ENCODE measurements at regions not wholly inside any gene's neighbourhood (a gene's known extent, or its start where the extent isn't known, plus 50 kb on each side); places are given as distances from the start of the nearest gene placed in this dataset.

DNA sequence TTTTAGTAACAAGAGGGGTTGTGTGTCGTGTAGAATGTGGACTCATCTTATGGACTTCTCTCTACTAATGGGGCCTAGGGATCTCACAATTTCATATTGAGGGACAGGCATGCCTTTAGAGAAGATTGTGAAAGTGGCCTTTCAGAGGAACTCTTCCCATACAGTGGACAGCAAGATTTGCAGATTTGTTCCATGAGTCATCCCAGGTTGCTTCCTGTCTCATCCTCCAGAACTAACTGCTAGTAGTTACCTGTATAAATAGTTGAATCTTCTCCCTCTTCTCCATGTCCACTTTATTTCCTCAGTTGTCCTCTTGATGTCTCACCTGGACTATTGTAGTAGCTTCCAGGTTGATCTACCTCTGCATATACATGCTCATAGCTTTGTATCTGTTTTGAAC is 997.5 kb upstream of the CTNND2 start:
- WGBS, 2 donors, result 78 to 88% methylated on average over 1 of the region's 1 CpG

DNA sequence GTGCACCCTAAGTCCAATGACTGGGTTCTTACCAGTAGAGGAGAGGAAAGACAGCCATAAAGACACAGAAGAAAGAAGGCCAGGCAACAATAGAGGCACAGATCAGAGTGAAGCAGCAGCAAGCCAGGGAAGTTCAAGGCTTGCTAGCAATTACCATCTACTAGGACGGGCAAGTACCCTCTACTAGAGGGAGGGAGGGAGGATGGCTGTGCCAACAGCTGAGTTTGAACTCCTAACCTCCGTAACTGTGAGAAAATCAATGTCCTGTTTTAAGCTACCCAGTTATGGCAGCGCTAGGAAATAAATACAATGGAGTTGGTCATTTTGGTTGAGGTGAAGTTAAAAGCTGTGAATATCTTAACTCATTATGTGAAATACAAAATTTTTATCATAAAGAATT is 991.8 kb upstream of the CTNND2 start:
- DNase-seq, result no peak

More for the DNA sequence above, 997.5 kb upstream of the CTNND2 start:
- no peak for DNase-seq
- TF ChIP-seq POLR2AphosphoS5 (IDR thresholded peaks at IDR 0.05) (no peak), POLR2A (IDR thresholded peaks at IDR 0.05) (no peak), EP300 (IDR thresholded peaks at IDR 0.05) (no peak)
- TF ChIP-seq, protein P1, sequence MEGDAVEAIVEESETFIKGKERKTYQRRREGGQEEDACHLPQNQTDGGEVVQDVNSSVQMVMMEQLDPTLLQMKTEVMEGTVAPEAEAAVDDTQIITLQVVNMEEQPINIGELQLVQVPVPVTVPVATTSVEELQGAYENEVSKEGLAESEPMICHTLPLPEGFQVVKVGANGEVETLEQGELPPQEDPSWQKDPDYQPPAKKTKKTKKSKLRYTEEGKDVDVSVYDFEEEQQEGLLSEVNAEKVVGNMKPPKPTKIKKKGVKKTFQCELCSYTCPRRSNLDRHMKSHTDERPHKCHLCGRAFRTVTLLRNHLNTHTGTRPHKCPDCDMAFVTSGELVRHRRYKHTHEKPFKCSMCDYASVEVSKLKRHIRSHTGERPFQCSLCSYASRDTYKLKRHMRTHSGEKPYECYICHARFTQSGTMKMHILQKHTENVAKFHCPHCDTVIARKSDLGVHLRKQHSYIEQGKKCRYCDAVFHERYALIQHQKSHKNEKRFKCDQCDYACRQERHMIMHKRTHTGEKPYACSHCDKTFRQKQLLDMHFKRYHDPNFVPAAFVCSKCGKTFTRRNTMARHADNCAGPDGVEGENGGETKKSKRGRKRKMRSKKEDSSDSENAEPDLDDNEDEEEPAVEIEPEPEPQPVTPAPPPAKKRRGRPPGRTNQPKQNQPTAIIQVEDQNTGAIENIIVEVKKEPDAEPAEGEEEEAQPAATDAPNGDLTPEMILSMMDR (IDR thresholded peaks at IDR 0.05), result no peak
- no peak overlapping the region for H3K27ac ChIP-seq
- H3K4me3 ChIP-seq, result no peak overlapping the region
- no peaks in the 10 kb centered on the region for H3K27me3 ChIP-seq
- no peaks in the 10 kb centered on the region for H3K4me1 ChIP-seq
- no peaks in the 10 kb centered on the region for H3K36me3 ChIP-seq
- no peaks in the 10 kb centered on the region for H3K9me3 ChIP-seq
- intact Hi-C loops (cut with DNase I), result no loop called here

DNA sequence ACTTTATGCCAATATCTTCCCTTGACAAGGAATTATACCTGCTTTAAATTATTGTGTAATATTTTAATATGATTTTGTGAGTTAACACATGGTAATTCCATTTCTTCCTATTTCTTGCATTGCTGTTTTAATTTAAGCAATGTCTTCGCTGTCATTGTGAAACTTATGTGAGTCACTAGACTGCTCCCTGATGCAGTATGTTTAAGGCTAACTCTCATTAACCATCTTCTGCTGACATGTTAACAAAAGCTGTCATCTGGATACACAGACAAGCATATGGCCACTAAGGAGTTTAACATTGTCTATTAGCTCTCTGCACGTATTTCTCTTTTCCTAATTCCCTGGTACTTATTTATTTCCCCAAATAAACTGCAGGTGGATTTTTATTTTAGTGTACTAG is 980.8 kb upstream of the CTNND2 start:
- TF ChIP-seq EP300 (IDR thresholded peaks at IDR 0.05), result no peak
- H3K27me3 ChIP-seq, result no peaks in the 10 kb centered on the region
- peaks cover 0 to 4% (median 0%) of the 10 kb centered on the region in 4 donors for H3K9me3 ChIP-seq
- no peak overlapping the region for H3K4me3 ChIP-seq
- DNase-seq, result no peak
- WGBS, 2 donors, result 76 to 79% methylated on average over 2 of the region's 2 CpGs
- H3K36me3 ChIP-seq, result no peaks in the 10 kb centered on the region
- no peak overlapping the region for H3K27ac ChIP-seq
- H3K4me1 ChIP-seq, result no peaks in the 10 kb centered on the region
- intact Hi-C loops (cut with DNase I), result no loop called here

More for the DNA sequence above, 991.8 kb upstream of the CTNND2 start:
- 78 to 86% methylated on average over 3 of the region's 3 CpGs for WGBS, 2 donors
- TF ChIP-seq POLR2AphosphoS5 (IDR thresholded peaks at IDR 0.05) (no peak), POLR2A (IDR thresholded peaks at IDR 0.05) (no peak)
- Histone ChIP-seq H3K9me3 (no peaks in the 10 kb centered on the region), H3K27ac (no peak overlapping the region), H3K36me3 (no peaks in the 10 kb centered on the region), H3K4me3 (no peak overlapping the region), H3K4me1 (no peaks in the 10 kb centered on the region), H3K27me3 (no peaks in the 10 kb centered on the region)
- intact Hi-C loops (cut with DNase I), result no loop called here

DNA sequence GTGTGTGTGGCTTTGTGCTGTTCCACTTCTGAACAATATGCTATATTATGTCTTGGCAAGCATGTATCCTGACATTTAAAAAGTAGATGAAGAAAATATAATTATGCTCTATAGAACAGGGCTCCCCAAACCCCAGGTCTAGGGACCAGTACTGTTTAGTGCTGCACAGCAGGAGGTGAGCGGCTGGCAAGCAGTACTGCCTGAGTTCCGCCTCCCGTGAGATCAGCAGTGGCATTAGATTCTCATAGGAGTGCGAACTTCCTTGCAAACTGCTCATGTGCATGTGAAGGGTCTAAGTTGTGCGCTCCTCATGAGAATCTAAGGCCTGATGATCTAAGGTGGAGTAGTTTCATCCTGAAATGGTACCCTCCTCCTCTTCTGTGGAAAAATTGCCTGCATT is 979.1 kb upstream of the CTNND2 start:
- TF ChIP-seq EP300 (IDR thresholded peaks at IDR 0.05), result no peak
- TF ChIP-seq POLR2AphosphoS5 (IDR thresholded peaks at IDR 0.05), result no peak
- TF ChIP-seq, protein P1 (IDR thresholded peaks at IDR 0.05), result no peak
- no peak for TF ChIP-seq POLR2A (IDR thresholded peaks at IDR 0.05)
- H3K27me3 ChIP-seq, result no peaks in the 10 kb centered on the region
- no peak overlapping the region for H3K4me3 ChIP-seq
- peaks cover 0 to 4% (median 0%) of the 10 kb centered on the region in 4 donors for H3K9me3 ChIP-seq
- H3K36me3 ChIP-seq, result no peaks in the 10 kb centered on the region
- DNase-seq, result no peak
- intact Hi-C loops (cut with DNase I), result no loop called here
- no peaks in the 10 kb centered on the region for H3K4me1 ChIP-seq
- H3K27ac ChIP-seq, result no peak overlapping the region
- WGBS, 2 donors, result 82 to 89% methylated on average over 5 of the region's 5 CpGs

DNA sequence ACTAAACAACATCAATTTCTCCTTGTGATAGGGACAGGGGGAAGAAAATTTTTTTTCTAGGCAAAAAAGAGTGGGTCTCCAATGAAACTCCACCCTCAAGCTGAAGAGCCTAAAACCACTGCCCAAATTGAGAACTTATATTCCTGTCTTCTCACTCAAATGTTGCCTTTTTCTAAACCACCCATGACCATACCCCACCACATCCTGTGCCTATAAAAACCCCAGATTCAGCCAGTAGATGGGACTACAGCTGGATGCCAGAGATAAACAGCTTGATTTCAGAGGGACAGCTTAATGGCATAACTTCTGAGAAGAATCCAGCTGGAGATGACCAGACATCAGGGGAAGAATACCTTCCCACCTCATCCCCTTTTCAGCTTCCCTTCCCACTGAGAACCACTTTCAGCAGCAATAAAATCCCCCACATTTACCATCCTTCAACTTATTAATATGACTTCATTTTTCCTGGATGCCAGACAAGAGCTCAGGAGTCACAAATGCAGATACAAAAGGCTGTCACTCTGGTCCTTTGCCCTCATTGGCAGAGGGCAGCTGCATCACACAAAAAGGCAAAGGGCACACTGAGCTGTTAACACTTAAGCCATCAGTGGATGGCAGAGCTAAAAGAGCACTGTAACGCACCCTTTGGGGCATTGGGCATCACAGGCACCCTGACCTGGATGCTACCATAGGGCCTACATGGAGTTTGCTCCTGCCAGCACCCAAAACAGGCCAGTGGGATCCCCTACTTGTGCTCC is 972.5 kb upstream of the CTNND2 start:
- Histone ChIP-seq H3K36me3 (no peaks in the 10 kb centered on the region), H3K9me3 (peaks cover 0 to 3% (median 0%) of the 10 kb centered on the region in 4 donors), H3K4me1 (no peaks in the 10 kb centered on the region), H3K27ac (no peak overlapping the region), H3K27me3 (no peaks in the 10 kb centered on the region), H3K4me3 (no peak overlapping the region)
- no peak for TF ChIP-seq EP300 (IDR thresholded peaks at IDR 0.05)
- no peak for TF ChIP-seq POLR2AphosphoS5 (IDR thresholded peaks at IDR 0.05)
- TF ChIP-seq, protein P1 (IDR thresholded peaks at IDR 0.05), result no peak
- no peak for TF ChIP-seq POLR2A (IDR thresholded peaks at IDR 0.05)
- intact Hi-C loops (cut with DNase I), result no loop called here
- no peak for DNase-seq
- 56 to 80% methylated on average over 1 of the region's 1 CpG for WGBS, 2 donors

All from sigmoid colon (tissue), 6 donors.